Mammary epithelial cell (primary cell): ENCODE measurements at regions not wholly inside any gene's neighbourhood (a gene's known extent, or its start where the extent isn't known, plus 50 kb on each side); places are given as distances from the start of the nearest gene placed in this dataset.

ENCODE experiments used
- EZH2 ChIP-seq: IDR thresholded peaks from 2 replicates; pipeline ENCODE4 v1.6.1; 2012; ENCODE audit warnings: low read length, inconsistent platforms, borderline replicate concordance
- TF ChIP-seq, protein P1 (sequence below), 2 donors: IDR thresholded peaks in 1 of 2; conservative IDR thresholded peaks in 1 of 2; 2 replicates each; pipeline ENCODE4 v1.5.1; 2011 to 2012; ENCODE audit warnings: inconsistent platforms in 2 of 2, low read length in 2 of 2, mild to moderate bottlenecking in 2 of 2, control low read depth in 1 of 2, low read depth in 1 of 2; ENCODE audit not compliant: insufficient read depth in 1 of 2; ENCODE audit errors: extremely low read depth in 1 of 2

GRCh38 chr2:150824118-150824517, 336.7 kb upstream of the RND3 start:
- TF ChIP-seq, protein P1, sequence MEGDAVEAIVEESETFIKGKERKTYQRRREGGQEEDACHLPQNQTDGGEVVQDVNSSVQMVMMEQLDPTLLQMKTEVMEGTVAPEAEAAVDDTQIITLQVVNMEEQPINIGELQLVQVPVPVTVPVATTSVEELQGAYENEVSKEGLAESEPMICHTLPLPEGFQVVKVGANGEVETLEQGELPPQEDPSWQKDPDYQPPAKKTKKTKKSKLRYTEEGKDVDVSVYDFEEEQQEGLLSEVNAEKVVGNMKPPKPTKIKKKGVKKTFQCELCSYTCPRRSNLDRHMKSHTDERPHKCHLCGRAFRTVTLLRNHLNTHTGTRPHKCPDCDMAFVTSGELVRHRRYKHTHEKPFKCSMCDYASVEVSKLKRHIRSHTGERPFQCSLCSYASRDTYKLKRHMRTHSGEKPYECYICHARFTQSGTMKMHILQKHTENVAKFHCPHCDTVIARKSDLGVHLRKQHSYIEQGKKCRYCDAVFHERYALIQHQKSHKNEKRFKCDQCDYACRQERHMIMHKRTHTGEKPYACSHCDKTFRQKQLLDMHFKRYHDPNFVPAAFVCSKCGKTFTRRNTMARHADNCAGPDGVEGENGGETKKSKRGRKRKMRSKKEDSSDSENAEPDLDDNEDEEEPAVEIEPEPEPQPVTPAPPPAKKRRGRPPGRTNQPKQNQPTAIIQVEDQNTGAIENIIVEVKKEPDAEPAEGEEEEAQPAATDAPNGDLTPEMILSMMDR (conservative IDR thresholded peaks at IDR 0.05 in 1 of 2, IDR thresholded peaks at IDR 0.05 in 1 of 2; ENCODE audit: extremely low read depth in 1 of 2, insufficient read depth in 1 of 2, low read depth in 1 of 2, low read length in 2 of 2), result no peak
- TF ChIP-seq EZH2, result no peak
